NCI-H345 treated with DMSO at 0.1 percent for 48 hours (cell line): ENCODE measurements at regions not wholly inside any gene's neighbourhood (a gene's known extent, or its start where the extent isn't known, plus 50 kb on each side); places are given as distances from the start of the nearest gene placed in this dataset.

ENCODE experiments used
- DNase-seq: peaks from one replicate; lab custom pipeline; 2025; ENCODE audit not compliant: unreplicated experiment; lab: John Stamatoyannopoulos, UW

DNA sequence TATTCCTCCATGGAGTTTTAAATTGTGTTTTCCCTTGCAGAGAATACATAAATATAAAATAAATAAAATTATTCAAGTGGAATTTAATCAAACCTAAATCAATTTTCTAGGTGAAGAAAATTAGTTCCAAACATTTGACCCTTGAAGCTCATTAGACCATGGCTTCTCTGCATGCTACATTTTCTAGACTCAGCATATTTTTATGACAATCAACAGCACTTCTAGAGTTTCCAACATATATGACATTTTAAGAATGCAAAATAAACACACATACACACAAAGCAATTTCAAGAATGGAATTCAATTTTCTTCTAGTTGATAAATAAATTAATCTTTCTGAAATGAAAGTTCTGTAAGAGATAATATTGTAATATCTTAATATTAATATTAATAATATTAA is 1083.9 kb upstream of the INTU start:
- DNase-seq: no peak

GRCh38 chr4:126552321-126552720 is 1080.4 kb upstream of the INTU start:
- DNase-seq: no peak

- DNase-seq: no peak
Measured at GRCh38 chr4:126553248-126553647, 1079.5 kb upstream of the INTU start.

DNA sequence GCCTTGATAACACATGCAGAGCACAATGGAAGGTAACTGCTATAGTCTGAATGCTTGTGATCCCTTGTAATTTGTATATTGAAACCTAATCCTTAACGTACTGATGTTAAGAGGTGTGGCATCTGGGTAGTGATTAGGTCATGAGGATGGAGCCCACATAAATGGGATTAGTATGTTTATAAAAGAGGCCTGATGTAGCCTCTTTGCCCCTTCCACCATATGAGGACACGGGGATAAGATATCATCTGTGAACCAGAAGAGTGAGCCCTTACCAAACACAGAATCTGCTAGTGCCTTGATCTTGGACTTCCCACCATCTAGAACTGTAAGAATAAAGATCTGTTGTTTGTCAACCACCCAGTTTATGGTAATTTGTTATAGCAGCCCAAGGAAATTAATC is 1074.2 kb upstream of the INTU start:
- DNase-seq: no peak

GRCh38 chr4:126559961-126560360 is 1072.8 kb upstream of the INTU start:
- DNase-seq: no peak

GRCh38 chr4:126560794-126561193 is 1072.0 kb upstream of the INTU start:
- no peak for DNase-seq

GRCh38 chr4:126563389-126563788 is 1069.4 kb upstream of the INTU start:
- DNase-seq: no peak

- DNase-seq: no peak
Measured at GRCh38 chr4:126564283-126564854, 1068.4 kb upstream of the INTU start.

DNA sequence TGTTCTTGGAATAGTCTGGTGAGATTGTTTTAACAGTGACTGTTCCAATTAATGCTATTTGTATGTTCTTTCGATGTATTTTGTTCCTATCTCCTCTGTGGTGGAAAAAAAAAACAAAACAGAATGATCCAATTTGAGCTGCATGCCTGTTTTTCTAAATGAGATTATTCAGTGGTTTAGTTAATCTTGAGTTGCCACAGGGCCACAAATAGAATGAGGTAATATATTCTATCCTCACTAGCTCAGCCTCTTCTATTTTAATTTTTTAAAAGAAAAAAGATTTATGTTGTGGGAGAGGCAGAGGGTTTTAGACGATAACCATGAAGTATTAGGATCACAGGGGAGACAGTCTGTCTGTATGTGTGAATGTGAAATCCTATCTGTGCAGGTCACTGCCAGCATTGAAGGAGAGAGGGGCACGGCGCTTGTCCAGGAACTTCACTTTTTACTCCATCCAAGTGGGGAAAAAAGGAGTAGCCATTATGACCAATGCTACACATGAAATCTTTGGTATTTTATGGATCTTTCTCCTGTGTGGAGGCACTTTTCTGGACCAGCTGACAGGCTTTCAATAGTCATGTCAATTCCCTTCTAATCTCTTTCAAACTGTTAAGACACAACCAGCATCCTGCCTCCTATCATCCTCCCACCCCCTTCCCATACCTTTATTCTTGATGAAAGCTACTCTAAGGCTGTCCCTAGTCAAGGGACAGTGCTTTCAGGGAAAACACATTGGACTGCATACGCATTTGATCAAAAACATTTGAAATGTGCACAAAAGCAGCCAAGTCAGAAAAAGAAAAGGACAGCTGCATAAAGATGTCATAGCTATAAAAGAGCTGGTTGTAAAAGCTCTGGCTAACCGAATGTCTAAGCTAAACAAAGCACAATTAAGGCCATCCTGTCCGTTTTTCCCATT is 1063.8 kb upstream of the INTU start:
- DNase-seq: no peak

DNA sequence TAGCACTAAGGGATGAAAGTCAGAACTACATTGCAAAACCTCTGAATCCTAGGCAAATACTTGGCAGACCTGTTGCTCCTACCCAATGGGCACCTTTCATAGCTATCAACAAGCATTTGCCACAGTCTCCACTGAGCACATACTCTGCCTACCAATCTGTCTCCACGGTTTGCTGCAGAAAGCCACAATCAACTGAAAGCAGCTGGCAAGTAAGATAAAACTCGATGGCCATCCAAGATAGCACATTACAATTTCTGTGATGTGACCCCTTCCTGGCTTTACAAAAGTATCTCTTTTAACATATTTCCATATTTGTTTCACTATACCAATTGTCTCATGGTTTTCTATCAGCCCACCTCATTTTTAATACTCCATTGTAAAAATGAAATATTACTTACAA is 1060.5 kb upstream of the INTU start:
- no peak for DNase-seq

GRCh38 chr4:126582737-126583136 is 1050.0 kb upstream of the INTU start:
- no peak for DNase-seq

DNA sequence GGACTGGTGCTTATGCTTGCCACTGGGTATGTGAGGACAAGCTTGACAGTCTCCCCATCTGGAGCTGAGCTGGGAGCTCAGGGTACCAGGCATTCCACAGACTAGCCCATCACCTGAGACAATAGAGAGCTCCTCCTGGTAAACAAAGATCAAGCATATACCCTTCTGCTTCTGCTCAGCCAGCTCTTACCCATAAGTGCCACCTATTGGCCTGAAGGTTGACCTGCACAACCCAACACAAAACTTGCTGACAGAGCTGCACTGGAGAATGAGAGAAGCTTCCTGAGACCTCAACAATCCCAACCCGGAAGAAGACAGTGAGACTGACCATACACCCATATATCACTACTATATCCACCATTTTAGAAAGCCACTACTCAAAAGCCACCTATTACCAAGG is 1049.2 kb upstream of the INTU start:
- DNase-seq: no peak

GRCh38 chr4:126591583-126591982 is 1041.2 kb upstream of the INTU start:
- DNase-seq: no peak

DNA sequence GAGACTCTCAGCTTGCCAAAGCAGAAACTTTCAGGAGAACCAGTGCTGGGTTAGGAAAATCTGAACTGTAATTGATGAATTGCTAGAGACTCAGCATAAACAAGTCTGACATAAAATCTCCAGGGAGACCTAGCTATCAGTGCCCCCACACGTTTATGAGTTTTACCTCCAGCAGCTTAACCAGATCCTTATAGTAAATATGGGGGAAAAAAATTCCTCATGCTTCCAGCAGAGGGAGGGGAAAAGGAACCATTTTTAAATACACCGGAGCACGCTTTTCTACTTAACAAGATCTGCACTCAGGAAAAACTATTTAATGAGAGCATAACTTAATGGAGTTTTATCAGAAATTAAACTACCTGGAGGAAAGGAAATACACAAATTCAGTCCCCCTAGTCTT is 1040.7 kb upstream of the INTU start:
- no peak for DNase-seq

GRCh38 chr4:126593626-126594025 is 1039.1 kb upstream of the INTU start:
- DNase-seq: no peak

DNA sequence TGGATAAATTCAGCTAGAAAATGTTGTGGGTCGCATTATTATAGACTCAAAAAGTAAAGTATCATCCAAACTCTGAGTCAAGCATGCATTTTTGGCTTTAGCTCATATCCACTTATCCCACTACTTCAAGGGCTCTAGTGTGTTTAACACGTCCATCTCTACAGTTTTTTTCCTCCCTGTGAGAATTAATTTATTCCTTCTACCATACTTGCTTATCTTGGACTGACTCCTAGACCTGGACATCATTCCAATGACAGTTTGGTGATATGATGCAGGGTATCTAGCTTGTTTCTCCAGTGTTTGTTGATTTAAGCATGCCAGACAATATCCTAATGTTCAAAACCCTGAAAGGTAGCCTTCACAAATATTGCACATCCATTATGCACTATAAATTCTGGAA is 1037.1 kb upstream of the INTU start:
- DNase-seq: no peak

- no peak for DNase-seq
Measured at GRCh38 chr4:126599746-126600145, 1033.0 kb upstream of the INTU start.

GRCh38 chr4:126603210-126603609 is 1029.5 kb upstream of the INTU start:
- DNase-seq: no peak

DNA sequence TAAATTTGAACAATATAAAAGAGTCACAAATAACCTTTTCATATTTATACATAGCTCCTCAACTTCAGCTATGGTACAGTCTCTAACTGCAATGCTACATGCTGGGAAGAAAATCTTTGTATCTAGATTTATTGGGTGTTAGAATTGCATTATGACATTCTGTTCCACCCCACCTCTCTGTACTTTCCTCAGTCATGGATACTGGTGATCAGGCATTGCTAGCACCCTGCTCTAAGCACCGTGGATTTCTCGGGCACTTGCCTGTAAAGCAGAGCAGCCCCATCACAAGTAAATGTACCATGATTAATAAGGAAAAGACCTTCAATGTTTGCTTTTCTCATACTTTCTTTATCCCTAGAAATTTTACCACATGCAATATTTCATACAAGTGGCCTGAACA is 1028.9 kb upstream of the INTU start:
- no peak for DNase-seq

- DNase-seq: no peak
Measured at GRCh38 chr4:126604268-126604867, 1028.4 kb upstream of the INTU start.

GRCh38 chr4:126610933-126611332 is 1021.8 kb upstream of the INTU start:
- no peak for DNase-seq

GRCh38 chr4:126611900-126612299 is 1020.9 kb upstream of the INTU start:
- no peak for DNase-seq
